IgD-negative memory B cell (primary cell): ENCODE measurements at regions not wholly inside any gene's neighbourhood (a gene's known extent, or its start where the extent isn't known, plus 50 kb on each side); places are given as distances from the start of the nearest gene placed in this dataset.

ENCODE experiments used
- H3K27ac Mint-ChIP-seq, 3 donors: one replicate each; pipeline ENCODE4 v1.8.0; 2020 to 2022; ENCODE audit warnings: mild to moderate bottlenecking in 3 of 3, mixed read lengths in 3 of 3, moderate library complexity in 1 of 3
- H3K27me3 Mint-ChIP-seq: one replicate; pipeline ENCODE4 v1.8.0; 2021; ENCODE audit warnings: mixed read lengths
- H3K36me3 Mint-ChIP-seq: one replicate; pipeline ENCODE4 v1.8.0; 2020; ENCODE audit warnings: mild to moderate bottlenecking, mixed read lengths
- H3K4me1 Mint-ChIP-seq, 3 donors: one replicate each; pipeline ENCODE4 v1.8.0; 2020 to 2022; ENCODE audit warnings: mixed read lengths in 3 of 3, mild to moderate bottlenecking in 1 of 3
- H3K4me3 Mint-ChIP-seq, 4 donors: one replicate each; pipeline ENCODE4 v1.8.0; 2020 to 2022; ENCODE audit warnings: mild to moderate bottlenecking in 4 of 4, mixed read lengths in 4 of 4, moderate library complexity in 3 of 4
- H3K9me3 Mint-ChIP-seq, 3 donors: one replicate each; pipeline ENCODE4 v1.8.0; 2020 to 2021; ENCODE audit warnings: mixed read lengths in 3 of 3, mild to moderate bottlenecking in 1 of 3

DNA sequence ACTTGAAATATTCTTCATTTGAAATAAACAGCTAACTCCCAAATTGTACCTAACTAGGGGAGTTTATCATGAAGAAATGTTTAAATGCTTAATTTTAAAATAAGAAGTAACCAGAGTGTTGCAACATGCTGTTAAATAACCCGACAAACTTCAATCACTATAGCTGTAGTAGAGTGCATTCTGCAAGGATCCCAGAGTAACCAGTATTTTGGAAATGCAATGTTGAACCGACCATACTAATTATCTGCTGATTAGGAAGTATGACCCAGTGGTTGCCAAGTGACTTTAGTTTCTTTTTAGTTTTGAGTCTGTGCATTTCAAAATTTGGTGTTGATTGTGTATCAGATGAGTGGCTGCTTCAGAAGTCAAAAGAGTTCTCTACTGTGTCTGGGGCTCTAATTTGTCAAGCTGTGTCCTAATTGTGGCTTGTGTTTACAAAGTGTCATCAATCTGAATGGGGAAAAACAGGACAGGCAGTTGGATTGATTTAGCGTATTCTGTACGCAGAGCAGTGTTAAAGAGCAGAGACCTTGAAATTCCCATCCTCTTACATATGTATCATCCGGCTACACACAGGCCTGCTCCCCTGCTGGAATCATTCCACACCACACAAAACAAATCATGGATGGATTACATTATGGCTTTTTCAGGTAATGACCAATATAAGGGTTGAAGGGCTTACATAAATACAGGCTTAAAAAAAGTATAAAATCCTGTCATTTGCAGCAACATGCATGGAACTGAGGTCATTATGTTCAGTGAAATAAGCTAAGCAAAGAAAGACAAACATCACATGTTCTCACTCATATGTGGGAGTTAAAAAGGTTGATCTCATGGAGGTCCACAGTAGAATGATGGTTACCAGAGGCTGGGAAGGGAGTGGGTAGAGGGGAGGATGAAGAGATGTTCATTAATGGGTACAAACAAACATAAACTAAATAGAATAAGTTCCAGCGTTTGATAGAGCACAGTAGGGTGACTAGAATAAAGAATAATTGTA lies 351.5 kb downstream of the KLF12 start:
- Mint-ChIP-seq H3K27ac (peak overlapping the region in 1 of 3 donors; percentile 67), H3K9me3 (no peaks in the 10 kb centered on the region), H3K27me3 (no peaks in the 10 kb centered on the region), H3K4me1 (peaks cover 2 to 14% (median 2%) of the 10 kb centered on the region in 3 donors), H3K36me3 (peaks cover 12% of the 10 kb centered on the region), H3K4me3 (no peak overlapping the region)

DNA sequence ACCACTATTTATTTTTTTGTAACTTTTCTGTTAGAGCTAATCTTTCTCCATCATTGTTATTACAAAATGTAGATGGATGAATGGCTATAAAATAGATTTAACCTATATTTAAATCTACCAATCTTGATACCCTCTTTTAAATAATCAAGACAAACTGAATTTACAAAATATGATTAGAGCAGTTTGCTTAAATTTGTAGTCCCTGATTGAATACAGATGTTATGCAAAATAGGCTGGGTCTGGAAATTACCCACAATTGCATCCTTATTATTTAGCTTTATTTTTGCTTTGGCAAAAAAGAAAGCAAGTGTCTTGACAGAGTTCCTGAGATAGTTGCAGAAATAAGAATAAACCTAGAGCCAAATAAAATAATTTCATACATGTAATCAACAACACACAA lies 352.8 kb downstream of the KLF12 start:
- Mint-ChIP-seq H3K27me3 (no peaks in the 10 kb centered on the region), H3K27ac (no peak overlapping the region), H3K36me3 (peaks cover 19% of the 10 kb centered on the region), H3K4me1 (peaks cover 4 to 14% (median 8%) of the 10 kb centered on the region in 3 donors), H3K4me3 (no peak overlapping the region), H3K9me3 (peaks cover 0 to 2% (median 0%) of the 10 kb centered on the region in 3 donors)

DNA sequence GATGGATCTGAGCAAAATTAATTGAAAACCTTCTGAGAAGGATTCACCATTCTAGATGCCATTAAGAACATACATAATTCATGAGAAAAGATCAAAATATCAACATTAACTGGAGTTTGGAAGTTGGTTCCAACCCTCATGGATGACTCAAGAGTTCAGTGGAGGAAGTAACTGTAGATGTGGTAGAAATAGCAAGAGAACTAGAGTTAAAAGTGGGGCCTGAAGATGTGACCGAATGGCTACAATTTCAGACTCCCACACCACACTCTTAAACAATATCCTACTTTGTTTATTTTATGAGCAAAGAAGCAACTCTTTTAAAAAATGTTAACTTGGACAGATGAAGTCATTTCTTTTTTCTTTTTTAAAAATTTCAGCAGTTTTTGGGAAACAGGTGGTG lies 354.3 kb downstream of the KLF12 start:
- Mint-ChIP-seq H3K9me3 (peaks cover 0 to 2% (median 0%) of the 10 kb centered on the region in 3 donors), H3K36me3 (peaks cover 16% of the 10 kb centered on the region), H3K27ac (peak overlapping the region in 1 of 3 donors; percentile 26), H3K27me3 (no peaks in the 10 kb centered on the region), H3K4me3 (no peak overlapping the region), H3K4me1 (peaks cover 4 to 9% (median 8%) of the 10 kb centered on the region in 3 donors)

DNA sequence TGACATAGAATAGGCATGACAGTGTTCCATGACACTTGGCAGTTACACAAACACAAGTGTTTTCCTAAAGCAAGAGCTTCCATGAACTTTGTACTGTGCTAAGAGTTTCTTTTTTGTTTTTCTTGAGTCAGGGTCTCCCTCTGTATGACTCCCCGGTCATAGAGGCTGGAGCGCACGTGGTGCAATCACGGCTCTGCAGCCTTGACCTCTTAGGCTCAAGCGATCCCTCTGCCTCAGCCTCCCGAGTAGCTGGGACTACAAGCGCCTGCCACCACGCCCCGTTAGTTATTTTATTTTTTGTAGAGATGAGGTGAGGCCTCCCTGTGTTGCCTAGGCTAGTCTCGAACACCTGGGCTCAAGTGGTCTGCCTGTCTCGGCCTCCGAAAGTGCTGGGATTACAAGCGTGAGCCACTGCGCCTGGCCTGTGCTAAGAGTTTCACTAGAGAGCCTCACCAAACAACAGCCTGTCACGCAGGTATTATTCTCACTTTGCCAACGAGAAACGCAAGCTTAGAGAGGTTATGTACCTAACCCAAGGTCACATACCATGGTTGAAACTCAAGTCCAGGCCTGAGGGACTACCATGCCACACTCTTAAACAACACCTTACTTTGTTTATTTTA lies 355.9 kb downstream of the KLF12 start:
- Mint-ChIP-seq H3K9me3 (peaks cover 0 to 2% (median 0%) of the 10 kb centered on the region in 3 donors), H3K4me1 (peaks cover 3 to 9% (median 4%) of the 10 kb centered on the region in 3 donors), H3K36me3 (peaks cover 20% of the 10 kb centered on the region), H3K4me3 (no peak overlapping the region), H3K27me3 (no peaks in the 10 kb centered on the region), H3K27ac (peak overlapping the region in 1 of 3 donors; percentile 31)

DNA sequence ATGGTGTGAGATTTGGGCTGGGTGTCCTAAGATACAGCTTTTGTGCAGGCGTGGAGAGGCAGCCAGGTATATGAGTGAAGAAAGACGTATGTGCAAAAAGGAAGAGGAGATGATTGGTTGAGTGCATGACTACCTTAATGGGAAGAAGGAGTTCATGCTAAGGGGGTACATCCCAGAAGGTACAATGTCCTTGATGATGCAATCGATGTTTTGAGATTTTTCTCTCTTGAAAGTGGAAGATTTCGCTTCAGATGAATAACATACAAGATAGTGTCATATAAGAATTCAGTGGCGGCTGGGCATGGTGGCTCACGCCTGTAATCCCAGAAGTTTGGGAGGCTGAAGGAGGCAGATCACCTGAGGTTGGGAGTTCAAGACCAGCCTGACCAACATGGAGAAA lies 357.1 kb downstream of the KLF12 start:
- H3K36me3 Mint-ChIP-seq, result peaks cover 25% of the 10 kb centered on the region
- peak overlapping the region in 1 of 3 donors; percentile 32 for H3K27ac Mint-ChIP-seq
- H3K4me3 Mint-ChIP-seq, result no peak overlapping the region
- H3K9me3 Mint-ChIP-seq, result peaks cover 0 to 4% (median 0%) of the 10 kb centered on the region in 3 donors
- H3K4me1 Mint-ChIP-seq, result peaks cover 0 to 13% (median 5%) of the 10 kb centered on the region in 3 donors
- no peaks in the 10 kb centered on the region for H3K27me3 Mint-ChIP-seq

DNA sequence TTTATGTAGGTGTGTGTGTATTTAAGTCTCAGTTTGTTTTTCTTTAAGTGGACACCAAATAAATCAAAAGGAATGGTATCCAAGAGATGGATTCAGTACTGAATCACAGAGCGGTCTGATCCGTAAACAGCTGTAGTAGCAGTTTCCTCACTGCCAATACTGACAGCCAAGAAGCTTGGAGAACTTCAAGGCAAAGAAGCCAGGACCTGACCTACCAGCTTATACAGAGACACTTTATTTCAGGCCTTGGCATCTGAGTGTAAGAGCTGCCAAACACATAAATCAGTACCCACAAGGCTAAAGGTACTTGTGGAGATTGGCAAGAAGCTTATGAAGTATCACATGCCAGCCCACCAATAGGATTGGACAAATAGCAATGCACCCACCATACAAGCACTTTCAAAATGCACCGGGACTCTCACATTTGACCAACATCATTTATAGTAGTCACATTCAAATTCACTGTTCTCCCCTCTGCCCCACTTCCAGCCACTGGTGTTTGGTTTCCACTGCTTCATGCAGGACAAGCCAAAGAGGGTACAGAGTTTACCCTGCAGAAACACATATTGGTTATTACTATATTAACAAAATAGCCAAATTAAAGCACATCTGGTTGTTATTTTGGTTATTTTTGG lies 357.9 kb downstream of the KLF12 start:
- Mint-ChIP-seq H3K27me3 (no peaks in the 10 kb centered on the region), H3K27ac (no peak overlapping the region), H3K36me3 (peaks cover 28% of the 10 kb centered on the region), H3K4me3 (no peak overlapping the region), H3K4me1 (peaks cover 0 to 13% (median 4%) of the 10 kb centered on the region in 3 donors), H3K9me3 (peaks cover 0 to 4% (median 0%) of the 10 kb centered on the region in 3 donors)

DNA sequence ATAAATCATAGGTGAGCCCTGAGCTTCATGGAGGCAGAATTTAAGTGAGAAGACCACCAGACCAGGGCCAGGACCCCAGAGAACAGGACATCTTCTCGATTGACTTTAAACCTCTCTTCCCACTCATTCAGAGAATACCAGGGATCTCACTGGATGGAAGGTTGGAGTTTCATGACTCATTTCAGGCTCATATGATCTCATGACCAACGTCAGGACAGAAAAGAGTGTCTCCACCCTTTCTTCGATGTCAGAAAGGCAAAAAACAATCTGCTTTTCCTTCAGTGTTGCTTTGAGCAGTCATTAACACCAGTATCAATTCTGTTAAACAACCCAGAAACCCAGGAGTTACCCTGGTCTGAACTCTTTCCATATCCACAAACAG lies 361.0 kb downstream of the KLF12 start:
- H3K9me3 Mint-ChIP-seq, result peaks cover 0 to 4% (median 0%) of the 10 kb centered on the region in 3 donors
- H3K4me1 Mint-ChIP-seq, result peaks cover 12 to 20% (median 15%) of the 10 kb centered on the region in 3 donors
- H3K4me3 Mint-ChIP-seq, result no peak overlapping the region
- H3K27ac Mint-ChIP-seq, result peak overlapping the region in 1 of 3 donors; percentile 21
- H3K27me3 Mint-ChIP-seq, result no peaks in the 10 kb centered on the region
- H3K36me3 Mint-ChIP-seq, result peaks cover 26% of the 10 kb centered on the region

DNA sequence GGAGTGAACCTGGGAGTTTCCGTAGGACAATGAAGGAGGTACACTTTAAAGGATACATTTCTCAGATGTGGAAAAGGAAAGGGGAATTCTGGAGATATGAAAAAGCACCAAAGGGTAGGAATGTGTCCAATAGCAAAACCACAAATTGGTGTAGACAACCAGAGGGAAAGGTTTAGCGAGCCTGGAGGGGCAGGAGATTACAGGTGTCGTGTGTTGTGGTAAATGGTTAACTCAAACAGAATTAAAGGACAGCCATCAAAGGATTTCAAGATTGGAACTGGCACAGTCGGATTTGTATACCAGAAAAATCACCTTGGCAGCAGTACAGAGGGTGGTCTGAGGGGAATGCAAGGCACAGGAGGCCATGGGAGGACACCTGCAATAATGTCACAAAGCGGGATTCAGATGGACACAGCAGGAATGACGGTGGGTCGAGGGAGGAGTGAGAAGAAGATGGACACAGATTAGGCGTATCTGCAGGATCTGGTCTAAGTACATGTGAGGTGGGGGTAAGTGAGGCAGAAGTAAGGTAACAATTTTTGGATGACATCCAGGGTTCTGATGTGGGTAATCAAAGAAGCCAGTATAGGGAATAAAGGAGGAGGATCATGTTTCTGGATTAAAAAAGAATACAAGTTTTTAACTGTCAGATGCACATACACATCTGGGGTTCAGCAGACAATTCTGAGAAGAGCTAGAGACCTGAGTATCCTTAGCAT lies 361.6 kb downstream of the KLF12 start:
- Mint-ChIP-seq H3K36me3 (peaks cover 26% of the 10 kb centered on the region), H3K9me3 (peaks cover 0 to 4% (median 0%) of the 10 kb centered on the region in 3 donors), H3K27ac (no peak overlapping the region), H3K4me1 (peaks cover 16 to 26% (median 20%) of the 10 kb centered on the region in 3 donors), H3K4me3 (no peak overlapping the region), H3K27me3 (no peaks in the 10 kb centered on the region)

DNA sequence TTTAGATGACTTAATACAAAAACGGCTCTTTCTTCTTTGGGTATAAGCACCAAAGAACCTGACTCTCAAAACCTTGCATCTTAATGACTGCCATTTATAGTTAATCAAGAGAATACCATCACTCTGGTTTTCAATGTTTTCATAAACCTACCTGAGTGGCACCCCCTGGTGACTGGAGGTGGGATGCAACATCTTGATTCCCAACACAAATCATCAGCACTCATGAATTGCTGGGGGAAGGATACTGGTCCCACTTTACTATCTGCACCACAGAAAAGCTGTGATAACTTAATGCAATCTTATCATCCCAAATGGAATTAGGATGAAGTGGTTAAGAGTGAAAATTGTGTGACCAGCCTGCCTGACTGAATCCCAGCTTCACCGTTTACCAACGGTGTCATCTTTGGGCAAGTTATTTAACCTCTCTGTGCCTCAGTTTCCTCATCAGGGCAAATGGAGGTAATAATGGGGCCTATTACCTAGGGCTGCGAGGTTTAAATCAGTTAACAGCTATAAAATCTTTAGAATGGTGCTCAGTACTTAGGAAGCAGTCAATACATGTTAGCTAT lies 366.4 kb downstream of the KLF12 start:
- peak overlapping the region; percentile 4 to 95 (median 95) for H3K27ac Mint-ChIP-seq
- peaks cover 21% of the 10 kb centered on the region for H3K36me3 Mint-ChIP-seq
- no peak overlapping the region for H3K4me3 Mint-ChIP-seq
- H3K9me3 Mint-ChIP-seq, result peaks cover 0 to 1% (median 0%) of the 10 kb centered on the region in 3 donors
- peaks cover 41 to 46% (median 44%) of the 10 kb centered on the region in 3 donors for H3K4me1 Mint-ChIP-seq
- H3K27me3 Mint-ChIP-seq, result no peaks in the 10 kb centered on the region

DNA sequence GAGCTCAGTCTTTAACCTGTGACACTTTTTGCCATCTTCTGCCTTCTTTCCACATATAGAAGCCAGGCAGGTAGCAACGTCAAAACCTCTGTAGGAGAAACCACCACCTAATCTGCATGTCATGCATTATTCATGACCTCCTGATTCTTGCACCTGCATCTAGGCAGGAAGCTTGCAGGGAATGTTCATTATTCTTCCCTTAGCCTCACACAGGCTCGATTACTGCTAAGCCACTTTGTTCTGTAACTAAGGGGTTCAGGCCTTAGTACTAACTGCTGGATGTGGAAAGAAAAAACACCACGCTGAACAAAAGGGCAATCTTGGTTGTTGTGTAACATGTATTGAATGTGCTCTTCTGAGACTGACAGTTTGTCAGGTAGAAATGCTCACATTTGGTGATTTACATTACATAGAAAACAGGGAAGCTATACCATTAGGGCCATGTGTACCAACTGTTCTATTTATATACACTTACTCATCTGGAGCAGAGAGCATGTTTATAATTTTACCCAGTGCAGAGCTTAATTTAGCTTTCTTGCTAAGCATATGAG lies 366.9 kb downstream of the KLF12 start:
- H3K4me1 Mint-ChIP-seq, result peaks cover 47 to 49% (median 48%) of the 10 kb centered on the region in 3 donors
- H3K36me3 Mint-ChIP-seq, result peaks cover 15% of the 10 kb centered on the region
- peak overlapping the region in 2 of 4 donors; percentile 5 to 88 for H3K4me3 Mint-ChIP-seq
- H3K9me3 Mint-ChIP-seq, result no peaks in the 10 kb centered on the region
- peak overlapping the region; percentile 4 to 95 (median 95) for H3K27ac Mint-ChIP-seq
- H3K27me3 Mint-ChIP-seq, result no peaks in the 10 kb centered on the region

DNA sequence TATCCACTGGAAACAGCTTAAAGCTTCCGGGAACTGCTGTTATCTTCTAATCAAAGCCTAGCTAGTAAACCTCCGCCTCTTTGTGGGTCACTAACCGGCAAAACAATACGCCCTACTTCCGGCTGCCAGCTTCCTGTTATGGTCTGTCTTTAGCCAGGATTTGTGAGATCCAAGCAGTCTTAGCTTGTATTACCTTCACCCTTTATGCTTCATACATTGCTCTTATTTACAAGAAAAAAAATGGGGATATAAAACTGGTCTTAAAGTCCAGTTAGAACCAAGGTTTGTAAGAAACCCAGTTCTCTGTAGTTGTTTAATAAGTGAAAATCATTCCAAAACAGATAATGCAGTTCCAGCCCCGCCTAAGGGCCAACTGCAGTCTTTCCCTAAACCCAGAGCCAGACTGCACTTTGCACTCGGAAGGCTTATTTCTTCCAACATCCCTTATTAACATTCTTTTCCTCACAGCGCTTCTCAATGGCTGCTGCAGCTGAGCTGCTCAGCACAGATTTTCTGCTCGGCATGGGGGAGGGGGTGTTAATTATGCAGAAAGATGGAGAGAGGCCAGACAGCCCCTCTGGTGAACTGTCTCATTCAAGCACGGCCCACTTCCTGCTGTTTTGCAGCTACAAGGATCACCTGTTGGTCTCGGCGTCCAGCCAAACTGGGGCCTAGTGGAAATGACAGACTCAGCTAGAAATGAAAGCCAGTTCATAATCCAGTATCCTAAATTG lies 368.4 kb downstream of the KLF12 start:
- Mint-ChIP-seq H3K9me3 (no peaks in the 10 kb centered on the region), H3K4me3 (peak overlapping the region; percentile 39 to 88 (median 84)), H3K36me3 (peaks cover 12% of the 10 kb centered on the region), H3K27ac (peak overlapping the region; percentile 92 to 95 (median 95)), H3K27me3 (no peaks in the 10 kb centered on the region), H3K4me1 (peaks cover 56 to 58% (median 57%) of the 10 kb centered on the region in 3 donors)

DNA sequence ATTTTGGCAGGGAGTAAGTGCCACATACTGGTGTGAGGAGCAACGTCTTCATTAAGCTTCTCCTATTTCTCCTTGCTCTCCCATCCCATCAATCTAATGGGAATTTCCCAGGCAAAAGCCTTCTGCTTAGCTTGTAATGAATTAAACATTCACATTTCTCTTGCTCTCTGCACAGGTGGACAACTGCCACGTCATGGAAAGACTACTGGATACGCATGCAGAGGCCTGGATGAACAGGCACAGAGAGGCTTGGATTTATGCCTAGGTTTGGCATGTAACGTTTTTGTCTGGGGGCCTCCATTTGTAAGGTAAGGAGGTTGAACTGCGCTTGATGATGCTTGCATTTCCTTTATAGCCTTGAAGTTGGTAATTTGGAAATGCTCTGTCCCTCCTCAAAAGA lies 374.8 kb downstream of the KLF12 start:
- Mint-ChIP-seq H3K9me3 (no peaks in the 10 kb centered on the region), H3K4me3 (no peak overlapping the region), H3K27me3 (no peaks in the 10 kb centered on the region), H3K27ac (peak overlapping the region in 1 of 3 donors; percentile 3), H3K4me1 (peaks cover 19 to 26% (median 22%) of the 10 kb centered on the region in 3 donors), H3K36me3 (peaks cover 7% of the 10 kb centered on the region)

DNA sequence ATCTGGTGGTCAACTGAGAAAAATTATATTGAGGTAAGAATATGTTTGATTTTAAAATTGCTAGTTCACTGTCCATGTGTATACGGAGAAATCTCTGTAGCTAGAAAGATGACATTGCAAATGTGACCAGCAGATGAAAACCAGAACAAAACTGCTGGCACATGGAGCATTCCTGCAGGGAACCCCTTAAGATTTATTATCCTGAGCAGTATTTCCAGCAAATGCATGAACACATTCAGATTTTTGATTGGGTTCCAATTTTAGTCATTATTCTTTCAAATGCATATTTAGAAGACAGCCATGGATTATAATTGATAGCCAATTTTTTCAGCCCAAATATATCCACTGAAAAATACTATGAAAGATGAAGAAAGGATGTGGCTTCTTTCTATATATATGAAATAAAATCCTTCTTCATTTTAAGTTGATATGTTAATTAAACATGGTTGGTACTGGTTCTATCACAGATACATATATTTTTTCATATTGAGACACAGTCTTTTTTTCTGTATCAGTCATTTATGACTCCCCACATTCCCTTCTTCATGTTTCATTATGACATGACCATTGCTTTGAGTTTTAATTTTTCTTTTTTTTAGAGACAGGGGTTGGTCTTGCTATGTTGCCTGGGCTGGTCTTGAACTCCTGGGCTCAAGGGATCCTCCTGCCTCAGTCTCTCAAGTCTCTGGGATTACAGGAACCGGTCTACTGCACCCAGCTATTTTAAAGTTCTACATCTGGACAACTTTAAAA lies 376.5 kb downstream of the KLF12 start:
- peak overlapping the region in 2 of 3 donors; percentile 41 to 76 for H3K27ac Mint-ChIP-seq
- peaks cover 15 to 24% (median 19%) of the 10 kb centered on the region in 3 donors for H3K4me1 Mint-ChIP-seq
- no peaks in the 10 kb centered on the region for H3K9me3 Mint-ChIP-seq
- no peak overlapping the region for H3K4me3 Mint-ChIP-seq
- no peaks in the 10 kb centered on the region for H3K27me3 Mint-ChIP-seq
- H3K36me3 Mint-ChIP-seq, result no peaks in the 10 kb centered on the region
